ENCODE measurements at regions not wholly inside any gene's neighbourhood (a gene's known extent, or its start where the extent isn't known, plus 50 kb on each side); places are given as distances from the start of the nearest gene placed in this dataset.

GRCh38 chr6:145457556-145457955, 277.8 kb downstream of the EPM2A start:
- FAIRE-seq, result no peak

- FAIRE-seq, result no peak
Observed at GRCh38 chr6:145468534-145468933, 266.8 kb downstream of the EPM2A start.

- FAIRE-seq, result no peak
Observed at GRCh38 chr6:145469021-145469420, 266.3 kb downstream of the EPM2A start.

GRCh38 chr6:145475794-145476396, 259.4 kb downstream of the EPM2A start:
- no peak for FAIRE-seq

- FAIRE-seq, result no peak
Observed at GRCh38 chr6:145480024-145480423, 255.3 kb downstream of the EPM2A start.

GRCh38 chr6:145483191-145483996, 251.9 kb downstream of the EPM2A start:
- FAIRE-seq, result no peak

GRCh38 chr6:145485288-145485687, 250.0 kb downstream of the EPM2A start:
- no peak for FAIRE-seq

- no peak for FAIRE-seq
Observed at GRCh38 chr6:145486306-145486705, 249.0 kb downstream of the EPM2A start.

GRCh38 chr6:145489583-145489982, 245.7 kb downstream of the EPM2A start:
- FAIRE-seq, result no peak

GRCh38 chr6:145490068-145490467, 245.3 kb downstream of the EPM2A start:
- no peak for FAIRE-seq

- no peak for FAIRE-seq
Observed at GRCh38 chr6:145491126-145491525, 244.2 kb downstream of the EPM2A start.

- FAIRE-seq, result no peak
Observed at GRCh38 chr6:145497006-145497405, 238.3 kb downstream of the EPM2A start.

- FAIRE-seq, result no peak
Observed at GRCh38 chr6:145498425-145498824, 236.9 kb downstream of the EPM2A start.

GRCh38 chr6:145502416-145502815, 232.9 kb downstream of the EPM2A start:
- no peak for FAIRE-seq

GRCh38 chr6:145506136-145506535, 229.2 kb downstream of the EPM2A start:
- FAIRE-seq, result no peak

- no peak for FAIRE-seq
Observed at GRCh38 chr6:145506565-145506964, 228.8 kb downstream of the EPM2A start.

- FAIRE-seq, result no peak
Observed at GRCh38 chr6:145507239-145507638, 228.1 kb downstream of the EPM2A start.

GRCh38 chr6:145508107-145508506, 227.2 kb downstream of the EPM2A start:
- no peak for FAIRE-seq

GRCh38 chr6:145517492-145517891, 217.8 kb downstream of the EPM2A start:
- FAIRE-seq, result no peak

GRCh38 chr6:145525038-145525437, 210.3 kb downstream of the EPM2A start:
- FAIRE-seq, result no peak

- no peak for FAIRE-seq
Observed at GRCh38 chr6:145529582-145529981, 205.7 kb downstream of the EPM2A start.

- no peak for FAIRE-seq
Observed at GRCh38 chr6:145530454-145530853, 204.9 kb downstream of the EPM2A start.

GRCh38 chr6:145531032-145531431, 204.3 kb downstream of the EPM2A start:
- no peak for FAIRE-seq

- FAIRE-seq, result no peak
Observed at GRCh38 chr6:145531822-145532221, 203.5 kb downstream of the EPM2A start.

- FAIRE-seq, result no peak
Observed at GRCh38 chr6:145532361-145532760, 203.0 kb downstream of the EPM2A start.

Measured in colon (tissue), 2 donors.